HEK293 (cell line): ENCODE measurements at regions not wholly inside any gene's neighbourhood (a gene's known extent, or its start where the extent isn't known, plus 50 kb on each side); places are given as distances from the start of the nearest gene placed in this dataset.

Experiments used
- CTCF ChIA-PET: fragments of 350-600 bp; formaldehyde crosslinking; extraction: SDS; loops from one replicate; lab custom pipeline; 2021; ENCODE audit warnings: antibody characterized with exemption; lab: Yijun Ruan, JAX
- POLR2A ChIA-PET: fragments of 300-600 bp; formaldehyde crosslinking; extraction: SDS; loops from one replicate; lab custom pipeline; 2020; ENCODE audit warnings: antibody characterized with exemption, inconsistent platforms; lab: Yijun Ruan, JAX
- H3K27ac ChIP-seq: fragments of 200-500 bp; sonication (Bioruptor generic); 2 replicates; pipeline ENCODE4 v1.5.1; 2014; ENCODE audit warnings: low read depth, low read length, control low read depth, inconsistent platforms; ENCODE audit errors: extremely low read depth
- H3K36me3 ChIP-seq, 2 experiments: fragments of 200-500 bp in 1 of 2; sonication (Bioruptor generic) in 1 of 2; 1 replicate in 1 of 2; 2 replicates in 1 of 2; pipeline ENCODE4 v1.5.1; 2014 to 2017; ENCODE audit warnings: inconsistent platforms in 2 of 2, low read length in 2 of 2; ENCODE audit not compliant: control insufficient read depth in 2 of 2, insufficient read depth in 1 of 2
- H3K4me1 ChIP-seq: fragments of 200-500 bp; sonication (Bioruptor generic); 2 replicates; pipeline ENCODE4 v1.5.1; 2014; ENCODE audit warnings: mild to moderate bottlenecking, low read length, inconsistent platforms; ENCODE audit not compliant: control insufficient read depth, insufficient read depth
- H3K4me3 ChIP-seq: 2 replicates; pipeline ENCODE4 v1.5.1; 2011; ENCODE audit warnings: low read depth, mild to moderate bottlenecking, control low read depth, low read length, moderate library complexity
- H3K9me3 ChIP-seq: fragments of 200-500 bp; sonication (Bioruptor generic); 2 replicates; pipeline ENCODE4 v1.5.1; 2014; ENCODE audit warnings: low read depth, low read length, inconsistent platforms; ENCODE audit not compliant: control insufficient read depth, insufficient read depth
- AEBP2 ChIP-seq: fragments of 450-650 bp; formaldehyde crosslinking; IDR thresholded peaks from 2 replicates; pipeline ENCODE4 v1.5.1; 2016; ENCODE audit warnings: missing biosample characterization, missing genetic modification characterization, borderline replicate concordance
- GLIS1 ChIP-seq: fragments of 450-650 bp; formaldehyde crosslinking; IDR thresholded peaks from 2 replicates; pipeline ENCODE4 v1.5.1; 2016; ENCODE audit warnings: missing biosample characterization, missing genetic modification characterization
- GLIS2 ChIP-seq: fragments of 450-650 bp; formaldehyde crosslinking; IDR thresholded peaks from 2 replicates; pipeline ENCODE4 v1.5.1; 2016; ENCODE audit warnings: missing biosample characterization, missing genetic modification characterization
- HIC1 ChIP-seq: fragments of 450-650 bp; formaldehyde crosslinking; IDR thresholded peaks from 2 replicates; pipeline ENCODE4 v1.5.1; 2016; ENCODE audit warnings: missing biosample characterization, missing genetic modification characterization
- MEIS1 ChIP-seq: sonication (generic); formaldehyde crosslinking; IDR thresholded peaks from 2 replicates; pipeline ENCODE4 v1.8.1; 2022; ENCODE audit warnings: missing genetic modification reagents, mild to moderate bottlenecking, borderline replicate concordance
- MZF1 ChIP-seq: fragments of 450-650 bp; formaldehyde crosslinking; IDR thresholded peaks from 2 replicates; pipeline ENCODE4 v1.5.1; 2017; ENCODE audit warnings: missing biosample characterization, missing genetic modification characterization, borderline replicate concordance
- PRDM1 ChIP-seq: fragments of 450-650 bp; formaldehyde crosslinking; IDR thresholded peaks from 2 replicates; pipeline ENCODE4; 2016; ENCODE audit warnings: missing biosample characterization, missing genetic modification characterization
- ZBTB1 ChIP-seq: fragments of 450-650 bp; formaldehyde crosslinking; IDR thresholded peaks from 2 replicates; pipeline ENCODE4 v1.5.1; 2016; ENCODE audit warnings: missing biosample characterization, missing genetic modification characterization
- ZBTB26 ChIP-seq: fragments of 450-650 bp; formaldehyde crosslinking; optimal IDR thresholded peaks from 2 replicates; pipeline ENCODE3; 2016; ENCODE audit warnings: missing biosample characterization, mild to moderate bottlenecking, missing genetic modification characterization
- ZBTB7A ChIP-seq: fragments of 450-650 bp; formaldehyde crosslinking; IDR thresholded peaks from 2 replicates; pipeline ENCODE4 v1.5.1; 2016; ENCODE audit warnings: low read depth, missing biosample characterization, missing genetic modification characterization
- ZFP69B ChIP-seq: fragments of 450-650 bp; formaldehyde crosslinking; IDR thresholded peaks from 2 replicates; pipeline ENCODE4 v1.5.1; 2016; ENCODE audit warnings: missing biosample characterization, missing genetic modification characterization
- ZNF112 ChIP-seq: fragments of 450-650 bp; formaldehyde crosslinking; IDR thresholded peaks from 2 replicates; pipeline ENCODE4 v1.5.0; 2017; ENCODE audit warnings: missing biosample characterization, missing genetic modification characterization
- ZNF16 ChIP-seq: fragments of 450-650 bp; formaldehyde crosslinking; IDR thresholded peaks from 2 replicates; pipeline ENCODE4 v1.5.1; 2016; ENCODE audit warnings: low read depth, missing biosample characterization, missing genetic modification characterization
- ZNF2 ChIP-seq: fragments of 450-650 bp; formaldehyde crosslinking; IDR thresholded peaks from 2 replicates; pipeline ENCODE4 v1.5.1; 2016; ENCODE audit warnings: missing biosample characterization, missing genetic modification characterization
- ZNF239 ChIP-seq: fragments of 450-650 bp; formaldehyde crosslinking; IDR thresholded peaks from 2 replicates; pipeline ENCODE4 v1.5.1; 2016; ENCODE audit warnings: missing biosample characterization, missing genetic modification characterization
- ZNF24 ChIP-seq: fragments of 450-650 bp; formaldehyde crosslinking; IDR thresholded peaks from 2 replicates; pipeline ENCODE4 v1.5.1; 2016; ENCODE audit warnings: missing biosample characterization, missing genetic modification characterization
- ZNF292 ChIP-seq: fragments of 450-650 bp; formaldehyde crosslinking; IDR thresholded peaks from 2 replicates; pipeline ENCODE4 v1.5.1; 2016; ENCODE audit warnings: low read depth, missing biosample characterization, missing genetic modification characterization, borderline replicate concordance
- ZNF354C ChIP-seq: fragments of 450-650 bp; formaldehyde crosslinking; IDR thresholded peaks from 2 replicates; pipeline ENCODE4 v1.5.1; 2016; ENCODE audit warnings: missing biosample characterization, missing genetic modification characterization, low read depth, borderline replicate concordance
- ZNF426 ChIP-seq: fragments of 450-650 bp; formaldehyde crosslinking; IDR thresholded peaks from 2 replicates; pipeline ENCODE4 v1.5.1; 2017; ENCODE audit warnings: missing biosample characterization, missing genetic modification characterization, mild to moderate bottlenecking, inconsistent platforms, moderate library complexity
- ZNF571 ChIP-seq: fragments of 450-650 bp; formaldehyde crosslinking; IDR thresholded peaks from 2 replicates; pipeline ENCODE4 v1.5.0; 2017; ENCODE audit warnings: missing biosample characterization, missing genetic modification characterization
- ZNF585B ChIP-seq: fragments of 450-650 bp; formaldehyde crosslinking; IDR thresholded peaks from 2 replicates; pipeline ENCODE4 v1.5.1; 2016; ENCODE audit warnings: missing biosample characterization, missing genetic modification characterization
- ZNF658 ChIP-seq: fragments of 450-650 bp; formaldehyde crosslinking; IDR thresholded peaks from 2 replicates; pipeline ENCODE4; 2016; ENCODE audit warnings: missing biosample characterization, missing genetic modification characterization
- ZNF664 ChIP-seq: fragments of 450-650 bp; formaldehyde crosslinking; IDR thresholded peaks from 2 replicates; pipeline ENCODE4 v1.5.1; 2016; ENCODE audit warnings: missing biosample characterization, missing genetic modification characterization
- ZNF76 ChIP-seq: fragments of 450-650 bp; formaldehyde crosslinking; IDR thresholded peaks from 2 replicates; pipeline ENCODE4; 2016; ENCODE audit warnings: low read depth, missing biosample characterization, missing genetic modification characterization, borderline replicate concordance
- ZSCAN16 ChIP-seq: fragments of 450-650 bp; formaldehyde crosslinking; IDR thresholded peaks from 2 replicates; pipeline ENCODE4 v1.5.1; 2016; ENCODE audit warnings: missing biosample characterization, missing genetic modification characterization
- ZSCAN30 ChIP-seq: fragments of 450-650 bp; IDR thresholded peaks from 2 replicates; pipeline ENCODE4 v1.5.1; 2018; ENCODE audit warnings: missing biosample characterization, mild to moderate bottlenecking, missing genetic modification characterization, moderate library complexity
- ZSCAN4 ChIP-seq: fragments of 450-650 bp; formaldehyde crosslinking; IDR thresholded peaks from 2 replicates; pipeline ENCODE4 v1.5.1; 2017; ENCODE audit warnings: missing biosample characterization, missing genetic modification characterization

GRCh38 chr2:382728-383022 lies 94.8 kb upstream of the ALKAL2 start:
- H3K4me1 ChIP-seq, result no peaks in the 10 kb centered on the region; the same call in 1 of the 2 replicates
- H3K4me3 ChIP-seq, result no peak overlapping the region
- ChIA-PET POLR2A (no interaction called here), CTCF (no interaction called here)
- no peak overlapping the region for H3K27ac ChIP-seq
- no peaks in the 10 kb centered on the region for H3K36me3 ChIP-seq
- no peaks in the 10 kb centered on the region for H3K9me3 ChIP-seq
- TF ChIP-seq ZNF585B (tag by site-specific recombination) (no peak), ZFP69B (tag by site-specific recombination) (no peak), ZNF239 (tag by site-specific recombination) (no peak), HIC1 (tag by site-specific recombination) (no peak), ZNF571 (no peak), ZSCAN30 (tag by site-specific recombination) (no peak), ZBTB1 (tag by site-specific recombination) (no peak), ZNF658 (tag by site-specific recombination) (no peak), ZNF2 (no peak)
- TF ChIP-seq, all 188 proteins: peak for 0

- no peak overlapping the region for H3K27ac ChIP-seq
- TF ChIP-seq ZNF292 (tag by site-specific recombination) (no peak), AEBP2 (tag by site-specific recombination) (no peak), ZBTB26 (tag by site-specific recombination) (no peak), GLIS1 (tag by site-specific recombination) (no peak), MEIS1 (CRISPR knock-in tag) (no peak), MZF1 (tag by site-specific recombination) (no peak), ZNF664 (tag by site-specific recombination) (no peak), ZNF112 (no peak), ZBTB7A (tag by site-specific recombination) (no peak), ZSCAN16 (tag by site-specific recombination) (no peak), ZNF24 (tag by site-specific recombination) (no peak), ZNF426 (tag by site-specific recombination) (no peak), ZBTB1 (tag by site-specific recombination) (no peak), PRDM1 (no peak), ZNF76 (tag by site-specific recombination) (no peak), GLIS2 (tag by site-specific recombination) (no peak), ZNF16 (tag by site-specific recombination) (no peak), ZSCAN4 (tag by site-specific recombination) (no peak), ZNF354C (tag by site-specific recombination) (no peak)
- POLR2A ChIA-PET, result no interaction called here
- no peaks in the 10 kb centered on the region for H3K9me3 ChIP-seq
- CTCF ChIA-PET, result no interaction called here
- H3K4me1 ChIP-seq, result no peaks in the 10 kb centered on the region; the same call in 1 of the 2 replicates
- H3K36me3 ChIP-seq, result no peaks in the 10 kb centered on the region
- no peak overlapping the region for H3K4me3 ChIP-seq
These were observed 94.2 kb upstream of the ALKAL2 start for GRCh38 chr2:381941-382727.
